ENCODE measurements at regions not wholly inside any gene's neighbourhood (a gene's known extent, or its start where the extent isn't known, plus 50 kb on each side); places are given as distances from the start of the nearest gene placed in this dataset.

- no peak for DNase-seq
- Histone ChIP-seq H3K9me3 (no peaks in the 10 kb centered on the region), H3K27ac (no peak overlapping the region), H3K4me1 (ENCODE audit: insufficient read depth) (no peaks in the 10 kb centered on the region), H3K36me3 (no peaks in the 10 kb centered on the region), H3K27me3 (no peaks in the 10 kb centered on the region), H3K4me3 (no peak overlapping the region)
- WGBS, 3 donors: 70 to 81% methylated on average over 4 of the region's 4 CpGs; no CpG with 5 or more reads in 1 of the 3 donors
- intact Hi-C loops (cut with DNase I): loop anchor here in 2 of 4 donors (10.0 kb wide), 2 partner anchors 926 to 936 kb away; partner anchors contain the start of gene EBF3 (in 1 of the 2)
- no peak for TF ChIP-seq EP300 (IDR thresholded peaks at IDR 0.05)
- TF ChIP-seq POLR2A (IDR thresholded peaks at IDR 0.05): no peak
- TF ChIP-seq, protein P1, sequence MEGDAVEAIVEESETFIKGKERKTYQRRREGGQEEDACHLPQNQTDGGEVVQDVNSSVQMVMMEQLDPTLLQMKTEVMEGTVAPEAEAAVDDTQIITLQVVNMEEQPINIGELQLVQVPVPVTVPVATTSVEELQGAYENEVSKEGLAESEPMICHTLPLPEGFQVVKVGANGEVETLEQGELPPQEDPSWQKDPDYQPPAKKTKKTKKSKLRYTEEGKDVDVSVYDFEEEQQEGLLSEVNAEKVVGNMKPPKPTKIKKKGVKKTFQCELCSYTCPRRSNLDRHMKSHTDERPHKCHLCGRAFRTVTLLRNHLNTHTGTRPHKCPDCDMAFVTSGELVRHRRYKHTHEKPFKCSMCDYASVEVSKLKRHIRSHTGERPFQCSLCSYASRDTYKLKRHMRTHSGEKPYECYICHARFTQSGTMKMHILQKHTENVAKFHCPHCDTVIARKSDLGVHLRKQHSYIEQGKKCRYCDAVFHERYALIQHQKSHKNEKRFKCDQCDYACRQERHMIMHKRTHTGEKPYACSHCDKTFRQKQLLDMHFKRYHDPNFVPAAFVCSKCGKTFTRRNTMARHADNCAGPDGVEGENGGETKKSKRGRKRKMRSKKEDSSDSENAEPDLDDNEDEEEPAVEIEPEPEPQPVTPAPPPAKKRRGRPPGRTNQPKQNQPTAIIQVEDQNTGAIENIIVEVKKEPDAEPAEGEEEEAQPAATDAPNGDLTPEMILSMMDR (IDR thresholded peaks at IDR 0.05): no peak
These were observed 428.5 kb upstream of the MGMT start for GRCh38 chr10:129038522-129038921.

DNA sequence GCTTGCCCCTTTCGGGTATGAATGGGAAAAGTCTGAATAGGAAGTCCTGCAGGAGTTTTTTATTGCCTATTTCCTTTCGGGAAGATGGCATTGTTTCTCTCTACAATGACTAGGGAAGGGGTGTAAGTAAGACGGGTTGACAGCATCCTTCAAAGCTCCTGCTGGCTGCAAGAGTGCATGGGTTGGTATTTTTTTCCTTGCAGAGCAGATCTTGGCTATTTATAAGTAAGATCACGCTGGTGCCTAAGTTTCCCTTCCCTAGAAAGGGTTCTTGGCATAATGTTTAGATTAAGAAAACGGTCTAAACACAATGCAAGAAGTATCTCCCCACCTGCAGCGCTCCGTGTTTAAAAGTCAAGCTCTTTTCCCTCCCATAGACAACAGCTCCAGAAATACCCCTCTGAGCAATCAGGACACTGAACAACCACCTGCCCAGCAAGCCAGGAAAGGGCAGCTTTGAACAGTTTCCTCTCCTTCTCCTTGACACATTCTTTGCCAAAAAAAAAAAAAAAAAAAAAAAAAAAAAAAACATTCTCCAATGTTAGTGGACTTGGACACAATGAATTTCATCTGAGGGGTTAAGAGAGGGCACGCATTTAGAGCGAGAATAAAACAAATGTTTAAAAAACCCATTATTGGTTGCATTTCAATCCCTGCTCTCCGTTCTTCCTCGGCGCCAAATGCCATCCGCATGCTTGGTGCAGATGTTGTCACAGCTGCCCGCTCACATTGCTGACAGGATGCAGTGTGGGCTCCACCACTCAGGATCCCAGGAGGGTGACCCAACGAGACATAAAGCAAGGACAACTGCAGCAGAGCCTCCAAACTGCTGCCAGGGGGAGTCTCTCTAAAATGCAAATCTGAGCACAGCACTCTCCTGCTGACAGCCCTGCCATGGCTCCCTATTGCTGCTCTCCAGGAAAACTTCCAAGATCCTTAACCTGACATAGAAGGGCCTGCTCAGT, 427.4 kb upstream of the MGMT start:
- no peak overlapping the region for H3K4me3 ChIP-seq
- DNase-seq: no peak
- TF ChIP-seq, protein P1 (IDR thresholded peaks at IDR 0.05): no peak
- no peak for TF ChIP-seq POLR2A (IDR thresholded peaks at IDR 0.05)
- no peak for TF ChIP-seq EP300 (IDR thresholded peaks at IDR 0.05)
- no peaks in the 10 kb centered on the region for H3K9me3 ChIP-seq
- WGBS, 3 donors: 68 to 77% (median 75%) methylated on average over 15 of the region's 15 CpGs
- no peaks in the 10 kb centered on the region for H3K27me3 ChIP-seq
- H3K4me1 ChIP-seq (ENCODE audit: insufficient read depth): no peaks in the 10 kb centered on the region
- H3K36me3 ChIP-seq: no peaks in the 10 kb centered on the region
- intact Hi-C loops (cut with DNase I): loop anchor here in 2 of 4 donors (10.0 kb wide), 2 partner anchors 925 to 935 kb away; partner anchors contain the start of gene EBF3 (in 1 of the 2)
- H3K27ac ChIP-seq: no peak overlapping the region

DNA sequence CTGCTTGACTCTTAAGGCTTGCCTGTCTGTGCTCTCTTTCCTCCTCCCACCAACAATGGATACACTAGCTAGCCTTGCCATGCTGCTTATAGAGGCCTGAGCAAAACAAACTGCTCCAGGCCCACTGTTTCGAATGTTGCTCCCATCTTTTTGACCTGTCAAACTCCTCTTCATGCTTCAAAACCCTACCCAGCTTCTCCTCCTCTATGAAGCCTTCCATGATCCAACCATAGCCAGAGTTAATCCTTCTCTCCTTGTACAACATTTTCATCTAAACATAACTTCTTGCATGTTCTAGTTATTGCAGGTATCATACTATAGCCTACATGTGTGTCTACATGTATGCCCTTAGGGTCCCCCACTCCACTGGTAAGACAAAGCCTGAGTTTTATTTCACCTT, 426.7 kb upstream of the MGMT start:
- intact Hi-C loops (cut with DNase I): no loop called here
- H3K27ac ChIP-seq: no peak overlapping the region
- no peaks in the 10 kb centered on the region for H3K4me1 ChIP-seq (ENCODE audit: insufficient read depth)
- H3K9me3 ChIP-seq: no peaks in the 10 kb centered on the region
- 74 to 84% (median 82%) methylated on average over 1 of the region's 1 CpG for WGBS, 3 donors
- TF ChIP-seq EP300 (IDR thresholded peaks at IDR 0.05) (no peak), POLR2A (IDR thresholded peaks at IDR 0.05) (no peak)
- TF ChIP-seq, protein P1 (IDR thresholded peaks at IDR 0.05): no peak
- H3K36me3 ChIP-seq: no peaks in the 10 kb centered on the region
- no peaks in the 10 kb centered on the region for H3K27me3 ChIP-seq
- H3K4me3 ChIP-seq: no peak overlapping the region
- no peak for DNase-seq

- Histone ChIP-seq H3K27me3 (no peaks in the 10 kb centered on the region), H3K4me3 (no peak overlapping the region), H3K4me1 (ENCODE audit: insufficient read depth) (no peaks in the 10 kb centered on the region), H3K36me3 (no peaks in the 10 kb centered on the region), H3K27ac (no peak overlapping the region), H3K9me3 (no peaks in the 10 kb centered on the region)
- intact Hi-C loops (cut with DNase I): no loop called here
- no peak for DNase-seq
- 90 to 93% (median 92%) methylated on average over 9 of the region's 9 CpGs for WGBS, 3 donors
- TF ChIP-seq, protein P1 (IDR thresholded peaks at IDR 0.05): no peak
- TF ChIP-seq POLR2A (IDR thresholded peaks at IDR 0.05): no peak
- TF ChIP-seq EP300 (IDR thresholded peaks at IDR 0.05): no peak
These were observed 425.1 kb upstream of the MGMT start for GRCh38 chr10:129041916-129042315.

Measured in ovary (tissue), 7 donors.